ENCODE measurements at regions not wholly inside any gene's neighbourhood (a gene's known extent, or its start where the extent isn't known, plus 50 kb on each side); places are given as distances from the start of the nearest gene placed in this dataset.
A peak's percentile ranks its signal among the peaks of the same experiment; 100 is the strongest.

DNA sequence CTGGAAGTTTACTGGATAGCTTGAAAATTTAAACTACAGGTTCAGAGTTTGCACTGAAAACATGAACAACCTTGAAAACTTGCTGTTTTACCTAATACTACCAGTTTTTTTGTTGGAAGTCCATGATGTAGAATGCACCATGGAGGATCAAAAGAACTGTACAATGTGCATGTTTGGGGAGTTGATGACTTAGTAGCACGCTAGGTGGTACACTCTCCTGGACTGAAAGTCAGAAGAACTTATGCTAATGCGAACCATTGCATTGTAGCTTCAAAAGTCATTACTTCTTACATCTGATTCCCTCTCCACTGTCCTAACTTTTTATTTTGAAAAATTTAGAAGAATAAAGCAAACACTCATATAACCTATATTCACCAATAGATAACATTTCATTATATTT, 211.0 kb downstream of the OSTF1 start:
- TF ChIP-seq, protein P1, sequence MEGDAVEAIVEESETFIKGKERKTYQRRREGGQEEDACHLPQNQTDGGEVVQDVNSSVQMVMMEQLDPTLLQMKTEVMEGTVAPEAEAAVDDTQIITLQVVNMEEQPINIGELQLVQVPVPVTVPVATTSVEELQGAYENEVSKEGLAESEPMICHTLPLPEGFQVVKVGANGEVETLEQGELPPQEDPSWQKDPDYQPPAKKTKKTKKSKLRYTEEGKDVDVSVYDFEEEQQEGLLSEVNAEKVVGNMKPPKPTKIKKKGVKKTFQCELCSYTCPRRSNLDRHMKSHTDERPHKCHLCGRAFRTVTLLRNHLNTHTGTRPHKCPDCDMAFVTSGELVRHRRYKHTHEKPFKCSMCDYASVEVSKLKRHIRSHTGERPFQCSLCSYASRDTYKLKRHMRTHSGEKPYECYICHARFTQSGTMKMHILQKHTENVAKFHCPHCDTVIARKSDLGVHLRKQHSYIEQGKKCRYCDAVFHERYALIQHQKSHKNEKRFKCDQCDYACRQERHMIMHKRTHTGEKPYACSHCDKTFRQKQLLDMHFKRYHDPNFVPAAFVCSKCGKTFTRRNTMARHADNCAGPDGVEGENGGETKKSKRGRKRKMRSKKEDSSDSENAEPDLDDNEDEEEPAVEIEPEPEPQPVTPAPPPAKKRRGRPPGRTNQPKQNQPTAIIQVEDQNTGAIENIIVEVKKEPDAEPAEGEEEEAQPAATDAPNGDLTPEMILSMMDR (IDR thresholded peaks at IDR 0.05), result no peak

GRCh38 chr9:75333624-75334023, 245.3 kb downstream of the OSTF1 start:
- TF ChIP-seq, protein P1 (IDR thresholded peaks at IDR 0.05), result 0 out of 2 replicates have a peak, but pooled peaks have one; percentile 18

DNA sequence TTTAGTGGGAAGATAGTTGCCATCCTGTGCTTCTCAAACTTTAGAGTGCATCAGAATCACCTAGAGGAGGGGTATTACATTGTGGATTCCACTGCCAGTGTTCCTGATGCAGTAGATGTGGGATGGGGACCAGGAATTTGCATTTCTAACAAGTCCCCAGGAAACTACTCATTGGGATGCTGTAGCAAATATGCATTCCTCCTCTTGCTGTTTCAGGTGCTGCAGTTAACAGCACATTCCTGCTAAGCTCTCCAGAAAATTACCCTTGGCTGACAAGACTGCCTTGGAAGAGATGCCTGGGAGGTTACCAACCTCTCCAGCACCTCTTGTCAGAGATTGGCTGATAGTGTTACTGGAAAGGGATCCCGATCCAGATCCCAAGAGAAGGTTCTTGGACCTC, 270.5 kb downstream of the OSTF1 start:
- TF ChIP-seq, protein P1 (IDR thresholded peaks at IDR 0.05), result no peak

DNA sequence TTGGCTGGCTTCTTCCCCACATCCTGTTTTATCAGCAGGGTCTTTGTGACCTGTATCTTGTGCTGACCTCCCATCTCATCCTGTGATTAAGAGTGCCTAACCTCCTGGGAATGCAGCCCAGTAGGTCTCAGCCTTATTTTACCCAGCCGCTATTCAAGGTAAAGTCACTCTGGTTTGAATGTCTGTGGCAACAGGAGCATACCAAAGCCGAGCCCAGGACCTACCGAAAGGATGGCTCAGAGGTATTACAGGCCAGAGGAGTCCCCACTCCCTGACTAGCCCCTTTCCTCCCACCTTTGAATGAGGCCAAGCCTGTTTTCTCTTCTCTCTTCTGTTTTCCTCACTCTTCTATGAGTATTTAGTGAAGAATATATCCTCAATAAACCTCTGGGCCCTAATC, 271.3 kb downstream of the OSTF1 start:
- TF ChIP-seq, protein P1 (IDR thresholded peaks at IDR 0.05), result no peak

DNA sequence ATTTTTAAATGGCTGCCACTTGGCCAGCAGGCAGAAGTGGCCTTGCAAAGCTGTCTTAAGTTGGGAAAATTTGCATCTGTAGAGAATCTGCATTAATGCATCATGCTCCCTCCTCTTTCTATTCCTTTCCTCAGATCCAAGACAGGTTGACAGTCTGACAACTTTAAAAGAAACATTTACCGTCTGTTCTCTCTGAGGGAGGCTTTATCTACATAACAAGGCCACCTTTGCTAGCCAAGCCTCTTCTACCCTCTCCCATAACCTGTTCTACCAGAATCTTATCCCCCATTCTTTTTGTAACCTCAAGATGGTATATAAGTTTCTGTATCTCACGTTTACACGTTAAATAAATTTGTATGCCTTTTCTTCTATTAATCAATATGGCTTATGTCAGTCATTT, 271.9 kb downstream of the OSTF1 start:
- TF ChIP-seq, protein P1 (IDR thresholded peaks at IDR 0.05), result no peak

GRCh38 chr9:75365196-75365595, 276.9 kb downstream of the OSTF1 start:
- TF ChIP-seq, protein P1 (IDR thresholded peaks at IDR 0.05), result no peak

- TF ChIP-seq, protein P1 (IDR thresholded peaks at IDR 0.05), result no peak
Measured at GRCh38 chr9:75369989-75370388, 281.7 kb downstream of the OSTF1 start.

All from LNCAP (cell line).